K562 (cell line): ENCODE measurements at regions not wholly inside any gene's neighbourhood (a gene's known extent, or its start where the extent isn't known, plus 50 kb on each side); places are given as distances from the start of the nearest gene placed in this dataset.

Experiments
- ATAC-seq: fragments of 200-7000 bp; cut with Tn5 transposase; 3 replicates; pipeline ENCODE4 v1.9.1; 2020; ENCODE audit warnings: moderate library complexity
- BruUV-seq: library from RNA; stranded (reverse); fragments of 400-500 nt; replicated peaks from 2 replicates; lab custom pipeline; 2021; lab: Mats Ljungman, UMichigan
- CTCF ChIA-PET: fragments of 300-600 bp; formaldehyde crosslinking; extraction: SDS; loops from one replicate; lab custom pipeline; 2021; ENCODE audit warnings: low intra/inter-chr PET ratio; lab: Yijun Ruan, JAX
- POLR2A ChIA-PET: fragments of 300-600, 350-650 bp; sonication (Branson Sonifier 250); formaldehyde crosslinking; extraction: SDS; loops from one replicate; lab custom pipeline; 2021; ENCODE audit warnings: antibody characterized with exemption, inconsistent platforms; lab: Yijun Ruan, JAX
- DNase-seq, 4 experiments: peaks; one replicate each; pipeline versions ENCODE4 v3.0.0 to v3.0.0-alpha.2; 2011 to 2018; ENCODE audit warnings: low spot score in 3 of 4, mixed read lengths in 3 of 4; ENCODE audit errors: extremely low read depth in 1 of 4
- FAIRE-seq: peaks from 2 replicates; lab custom pipeline; 2011; peaks lifted over from hg19 to GRCh38; lab: Jason Lieb, UNC
- H2AFZ ChIP-seq: 2 replicates; pipeline ENCODE4 v1.6.0; 2011; ENCODE audit warnings: low read depth, low read length, control low read depth, inconsistent platforms
- H3K27ac ChIP-seq: fragments of 200-600 bp; 3 replicates; pipeline ENCODE4 v1.8.0; 2011; ENCODE audit warnings: low read depth, mild to moderate bottlenecking, control low read depth, inconsistent platforms, low read length, moderate library complexity, mixed read lengths; ENCODE audit errors: extremely low read depth
- H3K27me3 ChIP-seq, 2 experiments: fragments of 300-600 bp in 1 of 2; 2 replicates in 1 of 2; 3 replicates in 1 of 2; pipeline versions ENCODE4 v1.6.0 to v1.8.0; 2011; ENCODE audit warnings: inconsistent platforms in 2 of 2, low read length in 2 of 2, mild to moderate bottlenecking in 1 of 2, mixed read lengths in 1 of 2, moderate library complexity in 1 of 2; ENCODE audit not compliant: control insufficient read depth in 2 of 2, insufficient read depth in 2 of 2
- H3K36me3 ChIP-seq: fragments of 300-600 bp; 3 replicates; pipeline ENCODE4 v1.8.0; 2011; ENCODE audit warnings: mild to moderate bottlenecking, low read length, inconsistent platforms; ENCODE audit not compliant: control insufficient read depth, insufficient read depth
- H3K4me1 ChIP-seq, 2 experiments: fragments of 200-600 bp in 1 of 2; replicated peaks in 1 of 2; 2 replicates in 1 of 2; 3 replicates in 1 of 2; pipeline versions ENCODE4 v1.5.1 to v1.8.0; 2011; ENCODE audit warnings: inconsistent platforms in 2 of 2, low read length in 2 of 2, mild to moderate bottlenecking in 1 of 2, mixed read lengths in 1 of 2, moderate library complexity in 1 of 2; ENCODE audit not compliant: control insufficient read depth in 2 of 2, insufficient read depth in 2 of 2
- H3K4me2 ChIP-seq: 2 replicates; pipeline ENCODE4 v1.6.1; 2011; ENCODE audit warnings: low read length, control low read depth, inconsistent platforms, mixed read lengths; ENCODE audit not compliant: insufficient read depth
- H3K4me3 ChIP-seq: fragments of 200-600 bp; sonication (generic), shearing (Covaris generic); 2 replicates; pipeline ENCODE4 v1.5.1; 2016; ENCODE audit warnings: control low read depth, inconsistent platforms
- H3K79me2 ChIP-seq: fragments of 200-600 bp; 3 replicates; pipeline ENCODE4 v1.8.0; 2011; ENCODE audit warnings: low read length, inconsistent platforms; ENCODE audit not compliant: control insufficient read depth, insufficient read depth
- H3K9ac ChIP-seq, 2 experiments: 2 replicates each; pipeline versions ENCODE4 v1.6.0 to v1.6.1; 2011; ENCODE audit warnings: low read depth in 2 of 2, low read length in 2 of 2, control low read depth in 1 of 2, inconsistent platforms in 1 of 2, mild to moderate bottlenecking in 1 of 2, mixed read lengths in 1 of 2; ENCODE audit not compliant: insufficient read depth in 1 of 2
- H3K9me1 ChIP-seq: one replicate; pipeline ENCODE4 v1.6.0; 2011; ENCODE audit warnings: inconsistent platforms, mild to moderate bottlenecking, low read length, moderate library complexity; ENCODE audit not compliant: control insufficient read depth, insufficient read depth
- H3K9me3 ChIP-seq: replicated peaks from 2 replicates; pipeline ENCODE4 v1.5.1; 2011; ENCODE audit warnings: low read depth, low read length, inconsistent platforms; ENCODE audit not compliant: control insufficient read depth, insufficient read depth
- H4K20me1 ChIP-seq: replicated peaks from 2 replicates; pipeline ENCODE4 v1.6.1; 2011; ENCODE audit warnings: low read length, inconsistent platforms, mixed read lengths; ENCODE audit not compliant: control insufficient read depth, insufficient read depth
- CBX3 ChIP-seq, 2 experiments: IDR thresholded peaks; 1 replicate in 1 of 2; 2 replicates in 1 of 2; pipeline ENCODE4 v1.6.1; 2012; ENCODE audit warnings: inconsistent platforms in 2 of 2, low read length in 2 of 2, borderline replicate concordance in 1 of 2, control low read depth in 1 of 2
- CCNT2 ChIP-seq: IDR thresholded peaks from 2 replicates; pipeline ENCODE4 v1.6.1; 2011; ENCODE audit warnings: borderline replicate concordance, low read depth, mild to moderate bottlenecking, moderate library complexity, mixed read lengths, low read length; ENCODE audit not compliant: insufficient read length; ENCODE audit errors: extremely low read depth
- CTCFL ChIP-seq: IDR thresholded peaks from 2 replicates; pipeline ENCODE4 v1.6.1; 2011; ENCODE audit warnings: borderline replicate concordance, low read depth, mild to moderate bottlenecking, moderate library complexity, low read length; ENCODE audit not compliant: insufficient read depth, poor library complexity, severe bottlenecking
- HNRNPUL1 ChIP-seq: fragments of 200-400 bp; formaldehyde crosslinking; IDR thresholded peaks from 2 replicates; pipeline ENCODE4 v1.6.1; 2017; ENCODE audit warnings: low read length
- MCM7 ChIP-seq, 2 experiments: fragments of 450-650 bp; IDR thresholded peaks; 2 replicates each; pipeline ENCODE4 v1.6.1; 2016 to 2018
- PHF20 ChIP-seq: fragments of 450-650 bp; IDR thresholded peaks from 2 replicates; pipeline ENCODE4 v1.6.1; 2018; ENCODE audit not compliant: partially characterized antibody
- POLR2AphosphoS5 ChIP-seq: IDR thresholded peaks from 2 replicates; pipeline ENCODE4 v1.6.1; 2011; ENCODE audit warnings: mild to moderate bottlenecking, low read depth, low read length, moderate library complexity; ENCODE audit not compliant: control insufficient read depth, insufficient read depth
- RAD21 ChIP-seq, 2 experiments: fragments of 250-450 bp in 1 of 2; fragments of 450-650 bp in 1 of 2; sonication (Bioruptor Pico) in 1 of 2; formaldehyde crosslinking in 1 of 2; IDR thresholded peaks in 1 of 2; conservative IDR thresholded peaks in 1 of 2; 2 replicates each; pipeline versions ENCODE4 v1.4.0 to v1.8.0; 2020 to 2022; ENCODE audit warnings: mild to moderate bottlenecking in 2 of 2, moderate library complexity in 1 of 2
- RHOXF2B ChIP-seq: fragments of 250-450 bp; sonication (Bioruptor Pico); conservative IDR thresholded peaks from 2 replicates; pipeline ENCODE4 v1.5.1; 2021
- SRSF3 ChIP-seq: fragments of 200-400 bp; formaldehyde crosslinking; IDR thresholded peaks from 2 replicates; pipeline ENCODE4 v1.6.1; 2016; ENCODE audit warnings: mild to moderate bottlenecking, low read length, moderate library complexity; ENCODE audit not compliant: insufficient read depth
- UBTF ChIP-seq, 2 experiments: IDR thresholded peaks; 2 replicates each; pipeline ENCODE4 v1.6.1; 2012; ENCODE audit warnings: improper control_type of control experiment in 2 of 2, low read depth in 2 of 2, low read length in 2 of 2, borderline replicate concordance in 1 of 2
- ZBTB26 ChIP-seq: fragments of 450-650 bp; formaldehyde crosslinking; IDR thresholded peaks from 2 replicates; pipeline ENCODE4 v1.4.0; 2022; ENCODE audit warnings: missing genetic modification characterization
- ZNF395 ChIP-seq: fragments of 200-800 bp; sonication (Bioruptor generic); IDR thresholded peaks from 2 replicates; pipeline ENCODE4 v1.6.1; 2017; ENCODE audit warnings: missing genetic modification characterization, missing compliant biosample characterization
- ZNF431 ChIP-seq: sonication (generic); formaldehyde crosslinking; IDR thresholded peaks from 2 replicates; pipeline ENCODE4 v1.8.0; 2022; ENCODE audit warnings: mild to moderate bottlenecking, missing genetic modification reagents
- ZNF507 ChIP-seq: conservative IDR thresholded peaks from 2 replicates; pipeline ENCODE4 v1.6.1; 2017; ENCODE audit warnings: missing genetic modification characterization, missing compliant biosample characterization
- ZNF584 ChIP-seq: fragments of 200-800 bp; sonication (Bioruptor generic); IDR thresholded peaks from 2 replicates; pipeline ENCODE4 v1.6.1; 2016; ENCODE audit warnings: low read depth, mild to moderate bottlenecking, missing genetic modification characterization, missing compliant biosample characterization
- WGBS: fragments of 100-300 bp; shearing (Covaris generic); methylation state at CpG from one replicate; pipeline ENCODE4 v1.1.6; 2016; ENCODE audit warnings: low coverage, mixed read lengths; ENCODE audit not compliant: insufficient coverage; ENCODE audit errors: missing lambda C conversion rate; 5-methylcytosine and 5-hydroxymethylcytosine counted together
- in situ Hi-C: fragments of 300-500 bp; cut with MboI; formaldehyde crosslinking; loops from 4 replicates; pipeline ENCODE4 v1.15.0; 2018; ENCODE audit warnings: inconsistent platforms, mixed read lengths
- intact Hi-C: fragments of 100-400 bp; cut with micrococcal nuclease; formaldehyde crosslinking; loops from 2 replicates; pipeline ENCODE4 v1.14.2; 2022

- H3K4me2 ChIP-seq: no peak overlapping the region
- no peaks in the 10 kb centered on the region for H3K27me3 ChIP-seq
- in situ Hi-C loops: no loop called here
- no peak overlapping the region for H3K9ac ChIP-seq
- H3K4me3 ChIP-seq: no peak overlapping the region
- no TSS peak for BruUV-seq
- H3K4me1 ChIP-seq: no peaks in the 10 kb centered on the region; a peak in 1 of 5 replicates
- H4K20me1 ChIP-seq: no peaks in the 10 kb centered on the region
- no peaks in the 10 kb centered on the region for H3K79me2 ChIP-seq
- ChIA-PET POLR2A (no interaction called here), CTCF (interaction anchor here (2.4 kb wide), 1 partner anchor 128 kb away, joined by 7 read pairs; no protein-coding TSS in a partner anchor)
- ATAC-seq (no peak), FAIRE-seq (no peak), DNase-seq (no peak)
- H3K9me1 ChIP-seq: no peaks in the 10 kb centered on the region
- intact Hi-C loops: no loop called here
- no peak overlapping the region for H3K27ac ChIP-seq
- H2AFZ ChIP-seq: no peak overlapping the region
- H3K9me3 ChIP-seq: no peaks in the 10 kb centered on the region
- no peaks in the 10 kb centered on the region for H3K36me3 ChIP-seq
- WGBS: 56% methylated on average over 3 of the region's 3 CpGs
- no peak for TF ChIP-seq UBTF (IDR thresholded peaks at IDR 0.05; ENCODE audit: borderline replicate concordance in 1 of 2, low read depth in 2 of 2, low read length in 2 of 2)
- TF ChIP-seq POLR2AphosphoS5: no peak
- TF ChIP-seq RAD21 (CRISPR knock-in tag; conservative IDR thresholded peaks at IDR 0.05 in 1 of 2, IDR thresholded peaks at IDR 0.05 in 1 of 2): no peak
- no peak for TF ChIP-seq CTCFL
- no peak for TF ChIP-seq CCNT2
- TF ChIP-seq ZBTB26 (CRISPR knock-in tag): no peak
- TF ChIP-seq PHF20: no peak
- TF ChIP-seq ZNF395 (CRISPR knock-in tag): no peak
- TF ChIP-seq CBX3 (IDR thresholded peaks at IDR 0.05; ENCODE audit: borderline replicate concordance in 1 of 2, low read length in 2 of 2): no peak
- no peak for TF ChIP-seq ZNF584 (CRISPR knock-in tag)
- TF ChIP-seq SRSF3: no peak
- TF ChIP-seq MCM7 (IDR thresholded peaks at IDR 0.05): no peak
- TF ChIP-seq RHOXF2B (CRISPR knock-in tag): no peak
- no peak for TF ChIP-seq ZNF507
- TF ChIP-seq HNRNPUL1: no peak
- TF ChIP-seq ZNF431 (CRISPR knock-in tag): no peak
Observed at GRCh38 chr14:77990337-77990736, 179.8 kb upstream of the NRXN3 start.
